Endodermal cell (in vitro differentiated cells): ENCODE measurements at regions not wholly inside any gene's neighbourhood (a gene's known extent, or its start where the extent isn't known, plus 50 kb on each side); places are given as distances from the start of the nearest gene placed in this dataset.

ENCODE experiments used
- DNase-seq: peaks from one replicate; pipeline ENCODE4 v3.0.0-alpha.2; 2017
- H3K27ac ChIP-seq: 2 replicates; pipeline ENCODE4 v1.5.1; 2013; ENCODE audit warnings: mild to moderate bottlenecking, low read depth, low read length, moderate library complexity
- H3K27me3 ChIP-seq: 2 replicates; pipeline ENCODE4 v1.6.1; 2013; ENCODE audit warnings: mild to moderate bottlenecking, low read length, moderate library complexity; ENCODE audit not compliant: insufficient read depth, control insufficient read depth, poor library complexity, severe bottlenecking
- H3K36me3 ChIP-seq: 2 replicates; pipeline ENCODE4 v1.7.0; 2013; ENCODE audit warnings: mild to moderate bottlenecking, low read length, moderate library complexity; ENCODE audit not compliant: control insufficient read depth, insufficient read depth
- H3K4me1 ChIP-seq: one replicate; pipeline ENCODE4 v1.7.0; 2013; ENCODE audit warnings: low read length; ENCODE audit not compliant: control insufficient read depth, insufficient read depth
- H3K4me3 ChIP-seq: 2 replicates; pipeline ENCODE4 v1.5.1; 2013; ENCODE audit warnings: mild to moderate bottlenecking, low read length, moderate library complexity
- H3K9ac ChIP-seq: 2 replicates; pipeline ENCODE4 v1.6.1; 2013; ENCODE audit warnings: mild to moderate bottlenecking, low read length, moderate library complexity; ENCODE audit not compliant: poor library complexity, severe bottlenecking; ENCODE audit errors: extremely low read depth
- H3K9me3 ChIP-seq: 2 replicates; pipeline ENCODE4 v1.6.1; 2013; ENCODE audit warnings: mild to moderate bottlenecking, low read length, moderate library complexity; ENCODE audit not compliant: control insufficient read depth
- H3K27ac Mint-ChIP-seq: 2 replicates; pipeline ENCODE4 v1.8.0; 2020; ENCODE audit warnings: mixed read lengths
- H3K27me3 Mint-ChIP-seq: 2 replicates; pipeline ENCODE4 v1.8.0; 2021; ENCODE audit warnings: mild to moderate bottlenecking, mixed read lengths; ENCODE audit not compliant: insufficient read depth
- H3K36me3 Mint-ChIP-seq: 2 replicates; pipeline ENCODE4 v1.8.0; 2020; ENCODE audit warnings: low read depth, mixed read lengths
- H3K4me1 Mint-ChIP-seq: 2 replicates; pipeline ENCODE4 v1.8.0; 2020; ENCODE audit warnings: mixed read lengths
- H3K4me3 Mint-ChIP-seq: 2 replicates; pipeline ENCODE4 v1.8.0; 2020; ENCODE audit warnings: mild to moderate bottlenecking, moderate library complexity, mixed read lengths
- H3K9me3 Mint-ChIP-seq: 2 replicates; pipeline ENCODE4 v1.8.0; 2020; ENCODE audit warnings: mild to moderate bottlenecking, mixed read lengths
- WGBS, 2 experiments: methylation state at CpG; one replicate each; pipeline versions ENCODE4 v1.1.5 to v1.1.7; 2013; ENCODE audit warnings: missing lambda C conversion rate in 2 of 2, mixed read lengths in 1 of 2; ENCODE audit not compliant: insufficient coverage in 1 of 2, insufficient read length in 1 of 2; 5-methylcytosine and 5-hydroxymethylcytosine counted together
- TF ChIP-seq, protein P1 (sequence below): fragments of 200-600 bp; sonication (generic); conservative IDR thresholded peaks from 2 replicates; pipeline ENCODE4 v1.5.0; 2021; ENCODE audit warnings: antibody characterized with exemption, mild to moderate bottlenecking

DNA sequence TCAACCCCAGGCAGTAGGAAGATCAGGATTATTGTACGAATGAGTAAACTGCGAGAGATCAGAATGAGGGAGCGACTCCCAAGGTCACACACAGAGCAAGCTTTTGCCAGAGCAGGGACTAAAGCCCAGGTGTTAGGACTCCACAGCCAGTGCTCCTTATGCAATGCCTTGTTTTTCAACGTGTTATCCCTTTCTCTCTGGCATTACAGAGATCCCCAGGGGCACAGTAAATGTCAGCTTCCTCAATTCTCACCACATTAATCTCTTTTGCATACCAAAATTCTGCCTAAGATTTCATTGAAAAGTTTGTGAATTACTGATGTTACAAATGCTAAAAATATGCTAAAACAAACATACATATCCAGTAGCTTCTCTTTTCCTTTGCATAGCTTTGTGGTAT lies 68.1 kb upstream of the CES5A start:
- Histone ChIP-seq H3K27me3 (peaks cover 14% of the 10 kb centered on the region), H3K36me3 (no peaks in the 10 kb centered on the region), H3K4me1 (no peaks in the 10 kb centered on the region), H3K9me3 (peaks cover 6% of the 10 kb centered on the region), H3K4me3 (no peak overlapping the region), H3K27ac (no peak overlapping the region), H3K9ac (no peak overlapping the region)
- H3K27ac Mint-ChIP-seq, result no peak overlapping the region
- no peaks in the 10 kb centered on the region for H3K36me3 Mint-ChIP-seq
- no peak overlapping the region for H3K4me3 Mint-ChIP-seq
- H3K27me3 Mint-ChIP-seq, result no peaks in the 10 kb centered on the region
- peaks cover 1% of the 10 kb centered on the region for H3K9me3 Mint-ChIP-seq
- peaks cover 11% of the 10 kb centered on the region for H3K4me1 Mint-ChIP-seq
- DNase-seq, result no peak
- whole genome bisulfite sequencing, 2 experiments, result 60 to 69% methylated on average over 4 of the region's 4 CpGs
- TF ChIP-seq, protein P1, sequence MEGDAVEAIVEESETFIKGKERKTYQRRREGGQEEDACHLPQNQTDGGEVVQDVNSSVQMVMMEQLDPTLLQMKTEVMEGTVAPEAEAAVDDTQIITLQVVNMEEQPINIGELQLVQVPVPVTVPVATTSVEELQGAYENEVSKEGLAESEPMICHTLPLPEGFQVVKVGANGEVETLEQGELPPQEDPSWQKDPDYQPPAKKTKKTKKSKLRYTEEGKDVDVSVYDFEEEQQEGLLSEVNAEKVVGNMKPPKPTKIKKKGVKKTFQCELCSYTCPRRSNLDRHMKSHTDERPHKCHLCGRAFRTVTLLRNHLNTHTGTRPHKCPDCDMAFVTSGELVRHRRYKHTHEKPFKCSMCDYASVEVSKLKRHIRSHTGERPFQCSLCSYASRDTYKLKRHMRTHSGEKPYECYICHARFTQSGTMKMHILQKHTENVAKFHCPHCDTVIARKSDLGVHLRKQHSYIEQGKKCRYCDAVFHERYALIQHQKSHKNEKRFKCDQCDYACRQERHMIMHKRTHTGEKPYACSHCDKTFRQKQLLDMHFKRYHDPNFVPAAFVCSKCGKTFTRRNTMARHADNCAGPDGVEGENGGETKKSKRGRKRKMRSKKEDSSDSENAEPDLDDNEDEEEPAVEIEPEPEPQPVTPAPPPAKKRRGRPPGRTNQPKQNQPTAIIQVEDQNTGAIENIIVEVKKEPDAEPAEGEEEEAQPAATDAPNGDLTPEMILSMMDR, result no peak

DNA sequence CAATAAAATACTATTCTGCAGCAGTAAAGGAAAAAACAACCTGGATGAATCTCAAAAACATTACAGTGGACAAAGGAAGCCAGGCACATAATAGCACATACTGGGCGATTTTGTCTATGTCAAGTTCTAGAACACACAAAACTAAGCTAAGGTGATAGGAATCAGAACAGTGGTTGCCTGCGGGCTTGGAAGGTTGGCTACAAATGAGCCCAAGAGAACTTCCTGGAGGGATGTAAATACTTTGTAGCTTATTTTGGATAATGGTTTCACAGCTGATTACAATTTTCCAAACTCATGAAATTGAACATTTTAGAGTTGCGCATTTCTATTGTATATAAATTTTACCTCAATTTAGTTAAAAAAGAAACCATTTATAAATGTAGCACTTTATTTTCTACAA lies 67.6 kb upstream of the CES5A start:
- WGBS, 2 experiments, result 92% methylated on average over 3 of the region's 3 CpGs; no CpG with 5 or more reads in 1 of the 2 experiments
- Histone ChIP-seq H3K27me3 (peaks cover 14% of the 10 kb centered on the region), H3K9me3 (peaks cover 6% of the 10 kb centered on the region), H3K36me3 (no peaks in the 10 kb centered on the region), H3K4me3 (no peak overlapping the region), H3K27ac (no peak overlapping the region), H3K4me1 (no peaks in the 10 kb centered on the region), H3K9ac (no peak overlapping the region)
- H3K4me3 Mint-ChIP-seq, result no peak overlapping the region
- peaks cover 7% of the 10 kb centered on the region for H3K4me1 Mint-ChIP-seq
- no peak for DNase-seq
- TF ChIP-seq, protein P1, result no peak
- H3K27ac Mint-ChIP-seq, result no peak overlapping the region
- H3K36me3 Mint-ChIP-seq, result no peaks in the 10 kb centered on the region
- no peaks in the 10 kb centered on the region for H3K27me3 Mint-ChIP-seq
- H3K9me3 Mint-ChIP-seq, result peaks cover 1% of the 10 kb centered on the region

DNA sequence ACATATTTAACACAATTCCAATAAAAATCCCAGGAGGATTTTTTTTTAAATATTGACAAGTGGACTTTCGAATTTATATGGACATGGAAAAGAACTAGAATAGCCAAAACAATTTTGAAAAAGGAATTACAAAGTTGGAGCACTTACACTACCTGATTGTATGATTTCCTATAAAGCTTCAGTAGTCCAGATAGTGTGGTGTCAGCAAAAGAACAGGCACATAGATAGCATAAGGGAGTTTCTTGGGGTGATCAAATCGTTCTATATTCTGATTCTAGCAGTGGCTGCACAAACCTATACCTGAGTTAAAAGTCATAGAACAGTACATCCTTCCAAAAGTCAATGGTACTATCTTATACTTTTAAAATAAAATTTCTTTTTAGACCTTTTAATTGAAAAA lies 66.4 kb upstream of the CES5A start:
- H3K9me3 Mint-ChIP-seq, result peaks cover 1% of the 10 kb centered on the region

More for the DNA sequence above, 66.4 kb upstream of the CES5A start:
- no peak overlapping the region for H3K4me3 ChIP-seq
- H3K27me3 ChIP-seq, result peaks cover 14% of the 10 kb centered on the region
- TF ChIP-seq, protein P1, result no peak
- no peak for DNase-seq
- H3K4me1 ChIP-seq, result no peaks in the 10 kb centered on the region
- Mint-ChIP-seq H3K27ac (no peak overlapping the region), H3K36me3 (no peaks in the 10 kb centered on the region), H3K4me3 (no peak overlapping the region), H3K27me3 (no peaks in the 10 kb centered on the region), H3K4me1 (peaks cover 1% of the 10 kb centered on the region)
- WGBS, 2 experiments, result 79% methylated on average over 2 of the region's 2 CpGs; no CpG with 5 or more reads in 1 of the 2 experiments
- peaks cover 2% of the 10 kb centered on the region for H3K9me3 ChIP-seq
- no peak overlapping the region for H3K9ac ChIP-seq
- no peak overlapping the region for H3K27ac ChIP-seq
- H3K36me3 ChIP-seq, result no peaks in the 10 kb centered on the region
